Colonic mucosa (tissue), 4 donors: ENCODE measurements at regions not wholly inside any gene's neighbourhood (a gene's known extent, or its start where the extent isn't known, plus 50 kb on each side); places are given as distances from the start of the nearest gene placed in this dataset.
"Not testable (repeated sequence)": the region's sequence is repeated elsewhere in the genome, so short reads cannot be mapped to it uniquely, and the experiment has no call there.

Experiments used
- DNase-seq: peaks from one replicate; pipeline ENCODE4 v3.0.0-alpha.2; 2020
- H3K27ac ChIP-seq: fragments of 200-600 bp; one replicate; pipeline ENCODE4 v1.8.0; 2021
- H3K27me3 ChIP-seq: fragments of 200-600 bp; one replicate; pipeline ENCODE4 v1.8.0; 2021
- H3K36me3 ChIP-seq: fragments of 200-600 bp; one replicate; pipeline ENCODE4 v1.8.0; 2021
- H3K4me1 ChIP-seq: fragments of 200-600 bp; one replicate; pipeline ENCODE4 v1.8.0; 2021; ENCODE audit warnings: mild to moderate bottlenecking
- H3K4me3 ChIP-seq: fragments of 200-600 bp; one replicate; pipeline ENCODE4 v1.8.0; 2021
- H3K9ac ChIP-seq, 2 donors: one replicate each; pipeline ENCODE4 v1.7.0; 2013; ENCODE audit warnings: control low read depth in 2 of 2, low read depth in 2 of 2, low read length in 2 of 2
- H3K9me3 ChIP-seq: fragments of 200-600 bp; one replicate; pipeline ENCODE4 v1.8.0; 2021
- CTCF ChIP-seq: fragments of 200-600 bp; IDR thresholded peaks from one replicate; pipeline ENCODE4 v1.8.0; 2022; ENCODE audit warnings: antibody characterized with exemption, mild to moderate bottlenecking
- intact Hi-C: fragments of 100-400 bp; cut with DNase I; formaldehyde crosslinking; loops from one replicate; pipeline ENCODE4 v1.14.1; 2022
- donor health status: healthy.
- donor health status: DM: no; HTN: no; CAD: no.
- donor health status: DM: no; HTN: no; CAD: no.

- H3K4me3 ChIP-seq = no peak overlapping the region
- no peaks in the 10 kb centered on the region for H3K4me1 ChIP-seq
- no peak for TF ChIP-seq CTCF
- no peaks in the 10 kb centered on the region for H3K27me3 ChIP-seq
- no peaks in the 10 kb centered on the region for H3K36me3 ChIP-seq
- H3K27ac ChIP-seq = no peak overlapping the region
- DNase-seq = no peak
- H3K9ac ChIP-seq = no peak overlapping the region
- H3K9me3 ChIP-seq = no peaks in the 10 kb centered on the region
- intact Hi-C loops = no loop called here
These were observed 1887.8 kb upstream of the CELF4 start for GRCh38 chr18:39453356-39453755.

- no peak overlapping the region for H3K9ac ChIP-seq
- intact Hi-C loops = no loop called here
- no peaks in the 10 kb centered on the region for H3K27me3 ChIP-seq
- TF ChIP-seq CTCF = no peak
- no peaks in the 10 kb centered on the region for H3K9me3 ChIP-seq
- H3K36me3 ChIP-seq = no peaks in the 10 kb centered on the region
- H3K27ac ChIP-seq = no peak overlapping the region
- H3K4me1 ChIP-seq = no peaks in the 10 kb centered on the region
- H3K4me3 ChIP-seq = no peak overlapping the region
- no peak for DNase-seq
These were observed 1885.4 kb upstream of the CELF4 start for GRCh38 chr18:39450958-39451357.

- TF ChIP-seq CTCF = no peak
- intact Hi-C loops = no loop called here
- no peaks in the 10 kb centered on the region for H3K27me3 ChIP-seq
- H3K9ac ChIP-seq = no peak overlapping the region
- no peak for DNase-seq
- no peaks in the 10 kb centered on the region for H3K36me3 ChIP-seq
- H3K9me3 ChIP-seq = no peaks in the 10 kb centered on the region
- H3K4me3 ChIP-seq = no peak overlapping the region
- H3K4me1 ChIP-seq = no peaks in the 10 kb centered on the region
- no peak overlapping the region for H3K27ac ChIP-seq
These were observed 1884.0 kb upstream of the CELF4 start for GRCh38 chr18:39449566-39449965.

- Histone ChIP-seq H3K4me1 (no peaks in the 10 kb centered on the region), H3K27ac (no peak overlapping the region), H3K4me3 (no peak overlapping the region), H3K9ac (no peak overlapping the region), H3K27me3 (no peaks in the 10 kb centered on the region), H3K36me3 (no peaks in the 10 kb centered on the region), H3K9me3 (no peaks in the 10 kb centered on the region)
- TF ChIP-seq CTCF = no peak
- no peak for DNase-seq
- intact Hi-C loops = no loop called here
These were observed 1883.3 kb upstream of the CELF4 start for GRCh38 chr18:39448942-39449341.

GRCh38 chr18:39444957-39445356 lies 1879.4 kb upstream of the CELF4 start:
- intact Hi-C loops, H3K9me3 ChIP-seq, DNase-seq, H3K9ac ChIP-seq, H3K4me1 ChIP-seq, H3K27ac ChIP-seq, H3K27me3 ChIP-seq, H3K4me3 ChIP-seq, H3K36me3 ChIP-seq: not testable (repeated sequence)

GRCh38 chr18:39441648-39442047 lies 1876.0 kb upstream of the CELF4 start:
- Histone ChIP-seq H3K9ac (no peak overlapping the region), H3K4me3 (no peak overlapping the region)

More at GRCh38 chr18:39441648-39442047, 1876.0 kb upstream of the CELF4 start:
- TF ChIP-seq CTCF = no peak
- no peaks in the 10 kb centered on the region for H3K36me3 ChIP-seq
- intact Hi-C loops = no loop called here
- H3K27ac ChIP-seq = no peak overlapping the region
- H3K4me1 ChIP-seq = no peaks in the 10 kb centered on the region
- H3K9me3 ChIP-seq = no peaks in the 10 kb centered on the region
- H3K27me3 ChIP-seq = no peaks in the 10 kb centered on the region
- no peak for DNase-seq
